Renal cortical epithelial cell (primary cell): ENCODE measurements at regions not wholly inside any gene's neighbourhood (a gene's known extent, or its start where the extent isn't known, plus 50 kb on each side); places are given as distances from the start of the nearest gene placed in this dataset.

Experiments used
- DNase-seq: peaks from one replicate; pipeline ENCODE4 v3.0.0-alpha.2; 2011; ENCODE audit warnings: low read depth

GRCh38 chr1:194342484-194343262, 1156.3 kb upstream of the B3GALT2 start:
- no peak for DNase-seq

DNA sequence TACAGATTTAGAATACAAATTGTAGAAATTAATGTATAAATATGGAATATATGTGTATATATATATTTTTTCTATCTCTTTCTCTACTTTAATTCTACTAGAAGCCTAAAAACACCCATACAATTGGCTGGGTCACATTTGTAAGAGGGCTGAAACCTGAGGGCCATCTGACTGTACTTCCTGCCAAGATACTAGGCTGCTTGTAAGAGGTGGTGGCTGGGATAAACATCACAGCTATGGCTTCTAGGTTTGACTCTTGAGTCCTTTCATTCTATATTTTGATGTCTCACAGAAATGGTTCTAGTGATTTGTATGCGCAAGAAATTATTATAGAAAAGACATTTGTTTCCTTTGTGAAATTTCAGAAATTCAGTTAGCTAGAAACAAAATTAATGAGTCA, 1155.2 kb upstream of the B3GALT2 start:
- DNase-seq, result no peak

DNA sequence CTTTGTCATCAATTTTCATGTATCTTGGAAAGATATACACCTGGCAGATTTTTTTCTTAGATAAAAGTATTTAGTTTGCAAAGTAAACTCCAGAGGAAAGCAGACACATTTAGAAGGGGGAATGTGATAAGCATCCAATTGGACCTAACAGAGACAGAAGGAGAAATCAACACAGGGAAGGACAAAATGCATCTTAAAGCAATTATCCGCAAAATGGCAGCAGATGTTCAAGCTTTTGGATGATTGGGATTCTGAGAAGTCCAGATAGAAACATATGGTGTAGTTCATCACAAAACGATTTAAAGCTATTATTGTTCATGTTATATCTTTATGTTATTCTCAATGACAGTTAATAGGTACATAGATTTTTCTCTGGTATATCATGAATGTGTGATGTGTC, 1153.1 kb upstream of the B3GALT2 start:
- DNase-seq, result no peak

DNA sequence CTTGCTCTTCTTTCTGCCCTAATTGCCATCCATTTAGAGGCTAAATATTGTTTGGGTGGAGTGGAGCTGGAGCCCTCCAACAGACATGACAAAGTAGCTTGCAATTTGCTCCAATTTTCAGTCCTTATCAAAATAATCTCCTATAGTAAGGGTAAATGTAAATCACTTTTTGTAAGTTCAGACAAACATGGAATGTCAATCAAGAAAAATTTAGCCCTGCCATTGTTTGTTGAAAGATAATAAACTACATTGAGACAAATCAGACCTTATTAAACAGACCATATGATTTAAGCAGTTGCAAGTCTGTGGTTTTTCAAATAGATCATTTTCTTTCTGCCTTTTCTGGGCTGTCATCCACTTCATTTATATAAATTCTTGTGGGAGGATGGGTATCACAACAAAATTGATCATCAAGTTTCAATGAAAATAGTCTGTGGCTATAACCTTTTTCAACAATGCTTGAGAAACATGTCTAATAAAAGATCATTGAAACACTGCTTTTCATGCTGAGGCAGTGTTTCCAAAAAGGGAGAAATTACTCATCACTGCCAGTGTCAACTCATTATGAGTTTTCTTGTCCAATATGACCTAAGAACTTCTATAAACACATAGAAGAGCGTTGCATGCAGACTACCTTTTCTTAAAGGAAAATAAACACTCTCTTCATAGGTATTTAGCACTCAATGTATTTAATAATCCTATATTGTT, 1152.0 kb upstream of the B3GALT2 start:
- no peak for DNase-seq

DNA sequence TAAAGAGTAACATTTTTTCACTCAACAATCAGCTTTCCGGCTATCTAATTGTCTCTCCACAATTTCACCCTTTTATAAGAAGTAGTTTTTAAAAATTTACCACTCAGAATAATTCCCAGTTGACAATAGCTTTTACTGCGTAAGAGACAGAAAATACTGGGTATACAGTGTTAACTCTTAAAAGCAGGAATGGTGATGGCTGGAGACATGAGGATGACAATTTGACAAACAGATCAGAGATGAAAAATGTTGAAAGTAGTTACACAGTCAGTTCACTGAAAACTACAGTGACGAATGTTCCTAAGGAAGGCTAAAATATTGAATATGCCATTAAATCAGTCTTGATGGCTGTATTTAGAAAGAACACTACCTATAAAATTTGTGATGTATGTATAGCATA, 1146.8 kb upstream of the B3GALT2 start:
- no peak for DNase-seq

DNA sequence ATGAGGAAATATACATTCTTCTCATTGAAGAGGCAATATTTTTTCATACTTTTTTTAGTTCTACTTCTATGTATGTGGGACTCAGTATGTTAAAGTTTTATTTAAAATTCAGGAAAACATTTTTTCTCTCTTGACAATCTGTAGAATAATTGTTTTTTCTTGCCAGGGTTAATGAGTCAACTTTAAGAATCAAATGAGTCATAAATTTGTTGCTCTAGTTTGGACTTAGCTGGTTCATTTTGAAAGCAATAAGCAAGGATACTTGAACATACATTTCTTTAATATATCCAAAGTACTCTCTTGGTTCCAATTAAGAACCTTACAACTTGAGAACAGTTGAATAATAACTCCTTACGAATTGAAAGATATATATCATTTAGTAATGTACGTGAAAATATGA, 1145.3 kb upstream of the B3GALT2 start:
- peak; percentile 19 for DNase-seq

GRCh38 chr1:194322751-194323150, 1136.3 kb upstream of the B3GALT2 start:
- DNase-seq, result no peak

- no peak for DNase-seq
Observed at GRCh38 chr1:194318790-194319280, 1132.4 kb upstream of the B3GALT2 start.

- DNase-seq, result no peak
Observed at GRCh38 chr1:194309697-194310096, 1123.3 kb upstream of the B3GALT2 start.

DNA sequence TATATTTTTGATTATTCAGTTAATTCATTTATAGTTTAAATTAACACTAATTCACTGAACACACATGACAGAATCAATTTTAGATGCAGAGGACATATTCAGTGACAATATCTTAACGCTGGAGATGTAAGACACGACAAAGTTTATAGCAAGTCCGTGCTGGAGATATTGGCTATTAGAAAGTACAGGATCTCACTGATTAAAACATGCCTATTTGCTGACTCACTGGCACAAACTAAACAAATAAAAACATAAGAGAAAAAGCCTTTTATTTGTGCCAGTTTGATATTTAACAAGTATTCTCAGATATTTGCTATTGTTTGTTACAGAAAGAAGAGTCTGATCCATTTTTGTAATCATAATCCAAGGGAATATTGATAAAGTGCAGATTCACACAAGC, 1122.9 kb upstream of the B3GALT2 start:
- DNase-seq, result no peak

DNA sequence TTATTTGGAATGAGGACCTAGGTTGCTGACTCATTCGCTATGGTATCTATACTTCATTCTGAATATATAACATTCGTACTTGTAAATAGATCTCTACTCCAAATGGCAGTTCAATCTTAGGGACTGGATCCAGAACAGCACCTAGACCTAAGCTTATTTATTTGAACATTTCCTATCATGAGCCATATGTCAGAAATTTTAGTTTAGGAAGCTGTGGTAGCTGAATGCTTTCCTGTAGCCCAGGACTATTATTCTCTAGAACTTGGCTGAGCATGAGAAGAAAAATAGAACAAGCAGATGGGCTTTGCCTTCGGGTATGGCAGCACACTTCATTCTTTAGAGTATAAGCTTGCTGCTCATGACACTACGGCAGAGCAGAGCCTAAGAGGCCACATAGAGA, 1114.4 kb upstream of the B3GALT2 start:
- no peak for DNase-seq

DNA sequence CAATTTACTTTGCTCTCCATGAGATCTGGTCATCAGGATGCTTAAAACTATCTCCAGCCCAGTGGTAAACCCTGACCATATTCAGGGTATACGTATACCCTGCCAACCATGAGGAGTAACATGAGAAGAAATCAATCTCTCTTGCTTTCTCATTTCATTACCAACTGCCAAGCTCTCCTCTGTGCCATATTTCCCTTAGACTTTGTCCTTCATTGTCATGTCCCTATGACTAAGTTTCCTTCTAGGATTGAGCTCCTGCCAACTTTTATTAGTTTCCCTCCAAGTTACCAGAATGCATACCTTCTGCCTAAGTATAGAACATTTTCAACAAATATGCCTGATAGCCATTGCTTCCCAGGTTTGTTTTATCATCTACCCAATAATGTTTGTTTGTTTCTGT, 1113.9 kb upstream of the B3GALT2 start:
- no peak for DNase-seq

- no peak for DNase-seq
Observed at GRCh38 chr1:194298007-194298598, 1111.7 kb upstream of the B3GALT2 start.

- DNase-seq, result no peak
Observed at GRCh38 chr1:194297094-194297493, 1110.7 kb upstream of the B3GALT2 start.

DNA sequence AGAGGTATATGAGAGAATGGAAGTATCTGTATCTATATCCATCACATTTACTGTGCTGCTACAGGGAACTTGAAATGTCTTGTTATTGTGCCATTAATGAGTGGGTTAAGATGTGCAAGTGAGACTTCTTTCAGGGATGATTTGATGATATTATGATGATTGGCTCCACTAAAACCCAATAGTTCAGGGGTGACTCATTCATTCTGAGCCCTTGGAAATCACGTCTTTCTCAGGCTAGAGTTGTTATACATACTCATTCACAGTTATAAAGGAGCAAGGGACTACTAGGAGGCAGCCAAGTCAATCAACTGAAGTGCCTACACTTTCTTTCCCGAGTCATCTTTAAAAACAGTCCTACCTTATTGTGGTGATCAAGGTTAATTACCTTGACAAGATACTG, 1109.8 kb upstream of the B3GALT2 start:
- no peak for DNase-seq

GRCh38 chr1:194295685-194296084, 1109.3 kb upstream of the B3GALT2 start:
- peak; percentile 43 for DNase-seq

DNA sequence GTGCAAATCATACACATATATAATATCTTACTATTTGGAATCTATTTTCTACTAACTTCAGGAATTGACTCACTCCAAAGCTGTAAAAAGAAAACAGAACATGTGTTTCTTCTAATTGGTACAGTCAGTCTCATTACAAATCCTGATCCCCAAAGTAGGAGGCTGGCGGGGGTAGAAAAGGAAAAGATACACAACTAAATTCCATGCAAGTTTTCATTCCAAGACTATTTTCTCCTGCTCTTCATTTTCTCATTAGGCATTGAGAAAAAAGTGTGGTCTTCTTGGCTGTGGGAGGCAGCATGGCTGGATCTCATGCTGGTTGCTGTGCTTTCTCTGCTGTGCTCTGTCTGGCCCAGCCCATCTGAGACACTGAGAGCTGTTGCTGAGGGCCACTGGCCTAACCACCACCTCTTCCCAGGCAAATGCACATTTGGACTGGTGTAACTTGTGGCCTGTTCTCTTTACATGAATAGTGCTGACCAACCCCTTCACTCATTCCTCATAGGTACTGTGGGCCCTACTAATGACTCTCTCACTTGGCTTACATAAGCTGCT, 1107.5 kb upstream of the B3GALT2 start:
- no peak for DNase-seq

DNA sequence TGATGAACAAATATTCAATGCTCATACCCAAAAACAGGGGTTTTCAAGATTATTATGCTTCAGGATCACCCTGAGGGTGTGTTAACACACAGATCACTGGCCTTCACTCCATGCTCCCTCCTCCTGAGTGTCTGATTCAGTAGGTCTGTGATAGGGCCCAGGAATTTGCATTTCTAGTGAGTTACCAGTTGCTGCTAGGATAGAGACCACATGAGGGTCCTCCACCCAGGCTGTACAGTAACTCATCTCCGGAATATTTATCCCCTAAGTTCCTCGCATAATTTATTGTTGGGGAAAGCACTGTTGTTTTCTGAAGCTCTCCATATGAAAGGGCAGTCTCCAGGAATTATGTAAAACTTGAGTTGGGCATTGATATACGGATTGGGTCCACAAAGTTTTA, 1106.6 kb upstream of the B3GALT2 start:
- no peak for DNase-seq

GRCh38 chr1:194289569-194290266, 1103.3 kb upstream of the B3GALT2 start:
- DNase-seq, result no peak

GRCh38 chr1:194288238-194288637, 1101.8 kb upstream of the B3GALT2 start:
- no peak for DNase-seq

DNA sequence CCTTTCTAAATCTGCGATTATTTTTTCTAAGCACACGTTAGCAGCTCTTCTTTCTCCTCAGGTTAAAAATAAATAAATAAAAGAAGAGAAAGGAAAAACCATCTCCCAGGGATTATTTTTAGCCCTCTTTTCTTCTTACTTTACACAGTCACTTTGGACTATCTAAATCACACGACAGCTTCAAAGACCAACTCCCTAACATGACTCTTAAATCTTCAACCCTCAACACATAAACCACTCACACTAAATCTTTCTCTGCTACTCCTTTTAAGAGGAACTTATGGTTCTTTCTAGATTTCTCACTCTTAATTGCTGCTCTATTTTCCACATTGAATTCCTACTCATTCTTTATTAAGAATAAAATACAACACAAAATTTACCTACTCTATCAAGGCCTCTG, 1095.0 kb upstream of the B3GALT2 start:
- no peak for DNase-seq

GRCh38 chr1:194280463-194280862, 1094.0 kb upstream of the B3GALT2 start:
- no peak for DNase-seq
